Stimulated activated CD8-positive, alpha-beta memory T cell treated with anti-CD3 and anti-CD28 coated beads, Interleukin-4, amount 100 ng/mL, for 24 hours (primary cell): ENCODE measurements at regions not wholly inside any gene's neighbourhood (a gene's known extent, or its start where the extent isn't known, plus 50 kb on each side); places are given as distances from the start of the nearest gene placed in this dataset.

Source experiments
- DNase-seq: peaks from one replicate; pipeline ENCODE4 v3.0.0-alpha.2; 2020; ENCODE audit warnings: low read depth

DNA sequence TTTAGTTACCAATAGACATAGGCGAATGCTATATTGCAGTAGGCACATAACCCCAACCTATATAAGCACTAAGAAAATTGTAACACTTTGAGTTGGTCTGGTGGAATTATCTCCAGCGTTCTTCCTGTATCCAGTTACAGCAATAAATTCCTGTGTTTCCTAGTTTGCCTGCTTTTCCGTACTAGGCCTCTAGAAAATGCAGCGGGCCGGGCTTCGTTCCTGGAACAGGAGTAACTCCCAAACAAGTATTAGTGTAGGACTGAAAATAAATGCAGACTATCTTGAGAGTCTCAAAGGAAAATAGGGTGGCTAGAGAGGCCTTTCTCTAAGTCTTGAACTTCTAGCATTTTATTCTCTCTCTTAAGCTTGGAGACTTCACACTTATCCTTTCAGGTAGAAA is 159.8 kb downstream of the OR13H1 start:
- no peak for DNase-seq

DNA sequence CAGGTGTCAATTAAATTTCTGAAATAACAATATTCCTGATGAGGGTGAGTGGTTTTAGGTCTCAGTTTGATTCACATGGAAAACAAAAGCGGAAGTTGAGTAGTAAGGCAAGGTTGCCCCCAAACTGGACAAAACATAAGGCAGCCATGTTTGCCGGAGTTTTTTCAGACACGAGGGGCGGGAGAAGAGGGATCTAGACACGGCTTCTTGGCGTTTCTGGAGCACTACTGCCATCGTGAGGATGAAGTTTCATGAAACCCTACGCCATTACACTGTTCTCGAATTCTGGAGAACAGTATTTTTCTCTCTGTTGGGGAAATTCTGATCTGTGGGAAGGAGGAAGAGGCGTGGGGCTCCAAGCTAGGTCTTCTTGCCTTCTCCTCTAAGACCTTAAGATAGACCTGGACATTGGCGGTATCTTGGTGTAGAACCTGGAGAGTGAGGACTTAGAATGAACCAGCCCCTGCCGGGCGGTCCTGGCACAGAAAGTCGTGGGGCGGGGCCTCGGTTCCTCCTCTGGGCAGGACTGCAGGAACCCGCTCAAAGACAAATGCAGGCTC is 160.3 kb downstream of the OR13H1 start:
- DNase-seq = peak; percentile 78

DNA sequence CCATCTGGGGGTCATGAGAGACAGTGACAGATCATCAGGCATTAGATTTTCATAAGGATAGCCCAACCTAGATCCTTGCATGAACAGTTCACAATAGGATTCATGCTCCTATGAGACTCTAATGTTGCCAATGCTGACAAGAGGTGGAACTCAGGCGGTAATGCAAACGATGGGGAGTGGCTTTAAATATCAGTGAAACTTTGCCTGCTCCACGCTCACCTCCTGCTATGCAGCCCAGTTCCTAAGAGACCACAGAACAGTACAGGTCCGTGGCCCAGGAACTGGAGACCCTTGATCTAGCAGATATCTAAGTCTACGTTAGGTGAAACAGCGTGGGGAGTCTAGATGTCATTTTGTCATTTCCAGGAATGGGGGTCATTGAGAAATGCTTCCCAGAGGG is 165.7 kb downstream of the OR13H1 start:
- DNase-seq = no peak

DNA sequence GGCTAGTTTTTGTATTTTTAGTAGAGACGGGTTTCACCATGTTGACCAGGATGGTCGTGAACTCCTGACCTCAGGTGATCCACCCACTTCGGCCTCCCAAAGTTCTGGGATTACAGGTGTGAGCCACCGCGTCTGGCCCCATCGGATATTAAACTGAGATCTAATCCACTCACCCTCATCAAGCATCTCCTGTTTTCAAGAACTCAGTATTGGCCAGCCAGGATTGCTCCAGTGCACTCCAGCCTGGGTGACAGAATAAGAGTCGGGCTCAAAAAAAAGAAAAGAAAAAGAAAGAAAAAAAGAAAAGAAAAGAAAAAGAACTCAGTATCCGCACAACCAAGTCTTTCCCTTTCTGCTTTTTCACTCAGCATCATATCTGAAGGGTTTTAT is 167.6 kb downstream of the OR13H1 start:
- DNase-seq = no peak

DNA sequence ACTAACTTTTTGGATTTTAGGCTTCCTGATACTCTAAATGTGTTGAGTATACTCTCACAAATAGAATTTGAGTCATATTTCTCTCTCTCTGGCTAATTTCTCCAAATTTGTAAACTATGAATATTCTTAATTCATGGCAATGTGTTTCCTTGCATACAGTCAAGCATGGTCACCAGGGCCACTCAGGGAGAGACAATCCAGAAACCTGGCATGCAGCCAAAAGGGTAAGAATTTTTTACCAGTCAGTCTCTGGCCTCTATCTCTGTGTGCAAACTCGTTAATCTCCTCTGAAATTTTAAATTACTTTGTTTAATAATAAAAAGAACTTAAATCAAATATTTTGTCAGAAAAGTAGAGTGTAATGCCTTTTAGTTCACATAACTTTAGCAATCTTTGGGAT is 179.8 kb downstream of the OR13H1 start:
- DNase-seq = no peak

DNA sequence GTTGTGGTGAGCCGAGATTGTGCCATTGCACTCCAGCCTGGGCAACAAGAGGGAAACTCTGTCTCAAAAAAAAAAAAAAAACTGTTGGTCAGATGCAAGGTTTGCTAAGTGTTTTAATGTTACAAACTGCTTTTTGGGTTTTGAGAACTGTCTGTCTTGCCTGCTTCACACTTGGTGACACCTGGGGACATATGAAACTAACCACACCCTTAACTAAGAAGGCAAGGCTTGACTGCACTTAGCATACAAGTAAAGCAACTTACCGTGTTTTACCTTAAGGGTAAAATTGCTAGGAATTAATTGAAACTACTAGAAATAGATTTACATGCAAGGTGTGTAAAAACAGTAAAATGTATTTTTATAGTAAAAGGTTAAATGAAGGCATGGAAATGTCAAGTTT is 180.4 kb downstream of the OR13H1 start:
- DNase-seq = no peak

DNA sequence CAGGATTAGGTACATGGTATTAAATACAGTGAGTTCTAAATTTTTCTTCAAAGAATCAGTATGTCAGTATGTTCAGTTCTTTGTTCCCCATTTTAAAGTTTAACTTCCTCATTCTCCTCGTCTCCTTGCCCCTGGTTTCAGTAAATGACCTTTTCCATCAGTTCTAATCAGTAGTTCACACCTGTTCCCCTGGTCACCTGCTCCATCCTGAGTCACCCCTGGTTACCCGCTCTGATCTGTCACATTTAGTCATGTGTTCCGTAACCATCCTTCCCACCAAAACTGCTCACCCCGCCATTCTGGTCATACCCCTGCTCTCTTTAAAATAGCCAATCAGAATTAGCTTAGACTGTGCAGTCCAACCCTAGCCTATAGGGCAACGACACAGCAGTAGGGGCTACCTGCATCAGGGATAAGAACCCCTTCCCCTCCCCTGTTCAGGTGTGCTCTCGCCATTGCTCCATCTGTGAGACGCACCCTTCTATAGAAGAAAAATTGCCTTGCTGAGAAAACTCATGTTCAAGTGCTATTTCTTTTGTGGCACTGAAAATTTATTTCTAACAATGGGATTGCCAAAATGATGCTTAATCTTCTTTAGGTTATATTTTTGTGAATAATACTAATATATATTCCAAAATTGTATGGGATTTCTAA is 181.3 kb downstream of the OR13H1 start:
- DNase-seq = no peak

DNA sequence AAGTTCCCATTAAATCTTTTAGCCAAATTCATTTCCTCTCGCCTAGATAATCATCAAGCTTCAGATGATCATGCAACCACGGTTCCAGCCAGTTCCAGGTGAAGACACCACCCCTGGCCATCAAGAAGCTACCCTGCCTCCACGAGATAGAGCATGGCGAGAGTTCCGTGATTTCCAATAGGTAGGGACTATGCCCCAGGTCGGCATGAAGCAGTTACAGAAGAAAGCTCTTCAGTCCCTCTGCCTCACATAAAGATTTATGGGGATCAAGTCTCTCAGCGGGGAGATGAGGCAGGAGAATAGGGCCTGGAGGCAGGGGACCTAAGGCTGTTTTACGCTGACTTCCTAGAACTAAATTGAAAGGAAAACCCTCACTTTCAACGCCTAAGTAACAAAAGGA is 183.9 kb downstream of the OR13H1 start:
- DNase-seq = no peak

DNA sequence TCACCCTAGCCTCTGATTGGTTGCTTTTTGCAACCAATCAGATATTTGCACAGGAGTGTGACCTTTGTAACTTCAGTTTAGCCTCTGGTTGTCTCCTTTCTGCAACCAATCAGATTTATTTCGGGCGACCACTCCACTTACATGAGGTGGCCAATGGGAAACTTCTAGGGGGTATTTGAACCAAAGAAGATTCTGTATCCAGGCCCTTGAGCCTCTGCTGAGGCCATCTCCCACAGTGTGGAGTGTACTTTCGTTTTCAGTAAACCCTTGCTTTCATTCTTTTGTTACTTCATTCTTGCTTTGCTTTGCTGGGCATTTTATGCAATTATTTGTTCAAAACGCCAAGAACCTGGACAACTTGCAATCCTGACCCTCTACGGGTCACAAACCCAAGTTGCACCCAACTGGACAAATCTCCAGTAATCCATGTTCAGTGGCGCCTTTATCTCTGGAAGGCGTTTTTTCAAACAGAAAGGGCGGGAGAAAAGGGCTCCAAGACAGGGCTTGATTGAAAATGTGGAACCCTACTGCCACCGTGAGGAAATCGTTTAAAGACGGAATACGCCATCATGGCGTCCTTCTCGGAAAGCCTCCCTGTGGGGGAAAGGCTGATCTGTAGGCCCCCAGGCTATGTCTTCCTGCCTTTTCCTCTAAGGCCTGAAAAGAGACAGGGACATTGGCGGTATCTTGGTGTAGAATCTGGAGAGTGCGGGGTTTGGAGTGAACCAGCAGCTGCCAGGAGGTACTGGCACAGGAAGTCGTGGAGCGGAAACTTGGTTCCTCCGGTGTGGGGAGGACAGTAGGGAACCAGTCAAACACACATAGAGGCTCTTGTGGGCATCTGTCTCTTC is 184.6 kb downstream of the OR13H1 start:
- DNase-seq = peak; percentile 49

DNA sequence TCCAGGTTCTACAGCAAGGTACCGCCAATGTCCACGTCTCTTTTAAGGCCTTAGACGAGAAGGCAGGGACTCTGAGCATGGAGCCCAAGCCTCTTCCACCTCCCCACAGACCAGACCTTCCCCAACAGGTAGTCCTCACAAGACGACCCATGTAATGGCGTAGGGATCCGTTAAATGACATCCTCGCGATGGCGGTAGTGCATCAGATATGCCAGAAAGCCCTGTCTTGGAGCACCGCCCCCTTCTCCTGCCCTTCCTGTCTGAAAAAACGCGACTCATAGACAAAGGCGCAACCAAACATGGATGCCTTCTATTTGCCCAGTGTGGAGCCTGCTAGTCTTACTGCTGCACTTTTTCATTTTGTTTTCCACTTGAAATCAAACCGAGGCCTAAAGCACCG is 185.4 kb downstream of the OR13H1 start:
- peak; percentile 58 for DNase-seq

DNA sequence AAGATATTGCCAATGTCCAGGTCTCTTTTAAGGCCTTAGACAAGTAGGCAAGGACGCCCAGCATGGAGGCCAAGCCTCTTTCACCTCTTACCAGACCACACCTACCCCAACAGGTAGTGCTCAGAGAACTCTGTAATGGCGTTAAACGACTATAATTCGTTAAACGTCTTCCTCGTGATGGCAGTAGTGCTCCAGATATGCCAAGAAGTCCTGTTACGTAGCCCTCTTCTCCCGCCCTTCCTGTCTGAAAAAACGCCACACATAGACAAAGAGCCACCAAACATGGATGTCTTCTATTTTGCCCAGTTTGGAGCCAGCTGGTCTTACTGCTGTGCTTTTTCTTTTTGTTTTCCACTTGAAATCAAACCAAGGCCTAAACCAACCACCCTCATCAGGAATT is 190.7 kb downstream of the OR13H1 start:
- DNase-seq = peak; percentile 35

DNA sequence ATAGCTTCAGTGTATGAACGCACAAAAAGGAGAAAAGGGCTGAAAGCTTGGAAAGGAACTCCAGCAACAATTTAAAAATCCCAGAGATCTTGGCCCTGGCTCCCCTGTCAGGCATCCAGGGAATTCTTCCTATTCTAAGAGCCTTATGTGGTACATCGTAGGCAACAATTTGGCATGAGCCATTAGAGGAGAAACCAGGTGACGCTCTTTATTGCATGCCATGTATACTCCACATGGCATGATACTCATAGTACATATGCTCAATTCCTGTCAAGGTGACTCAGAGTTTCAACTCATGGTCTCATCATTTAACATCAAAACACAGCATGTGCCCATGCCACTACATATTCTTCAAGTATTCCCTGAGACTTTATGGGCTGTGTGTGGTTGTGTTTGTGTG is 191.3 kb downstream of the OR13H1 start:
- DNase-seq = no peak

DNA sequence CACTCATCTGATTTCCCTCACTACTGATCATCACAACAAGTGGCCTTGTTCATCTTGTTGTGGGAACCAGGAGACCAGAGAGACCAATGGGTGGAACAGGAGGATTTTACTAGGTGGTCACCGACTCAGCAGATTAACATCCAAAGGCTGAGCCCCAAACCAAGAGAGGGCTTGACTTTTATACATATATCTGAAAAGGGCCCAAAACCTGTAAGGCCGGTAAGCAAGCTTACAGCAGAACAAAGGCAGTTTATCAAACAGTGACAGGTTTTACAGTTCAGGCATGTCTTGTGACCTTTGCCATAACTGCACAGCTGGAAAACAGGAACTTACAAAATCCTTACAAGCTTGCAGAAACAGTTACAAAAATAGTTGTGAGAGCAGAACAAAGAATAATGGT is 195.9 kb downstream of the OR13H1 start:
- no peak for DNase-seq

DNA sequence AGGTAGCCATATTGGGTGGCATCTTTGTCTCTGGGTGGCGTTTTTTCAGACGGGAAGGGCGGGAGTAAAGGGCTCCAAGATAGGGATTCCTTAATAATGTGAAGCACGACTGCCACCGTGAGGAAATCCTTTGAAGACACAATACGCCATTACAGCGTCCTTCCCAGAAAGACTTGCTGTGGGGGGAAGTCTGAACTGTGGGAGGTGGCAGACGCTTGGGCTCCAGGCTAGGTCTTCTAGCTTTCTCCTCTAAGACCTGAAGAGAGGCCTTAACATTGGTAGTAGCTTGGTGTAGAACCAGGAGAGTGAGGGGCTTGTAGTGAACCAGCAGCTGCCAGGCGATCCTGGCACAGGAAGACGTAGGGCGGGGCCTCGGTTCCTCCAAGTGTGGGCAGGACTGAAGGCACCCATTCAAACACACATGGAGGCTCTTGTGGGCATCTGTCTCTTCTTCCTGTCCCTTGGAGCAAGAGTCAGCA is 197.3 kb downstream of the OR13H1 start:
- peak; percentile 60 for DNase-seq

DNA sequence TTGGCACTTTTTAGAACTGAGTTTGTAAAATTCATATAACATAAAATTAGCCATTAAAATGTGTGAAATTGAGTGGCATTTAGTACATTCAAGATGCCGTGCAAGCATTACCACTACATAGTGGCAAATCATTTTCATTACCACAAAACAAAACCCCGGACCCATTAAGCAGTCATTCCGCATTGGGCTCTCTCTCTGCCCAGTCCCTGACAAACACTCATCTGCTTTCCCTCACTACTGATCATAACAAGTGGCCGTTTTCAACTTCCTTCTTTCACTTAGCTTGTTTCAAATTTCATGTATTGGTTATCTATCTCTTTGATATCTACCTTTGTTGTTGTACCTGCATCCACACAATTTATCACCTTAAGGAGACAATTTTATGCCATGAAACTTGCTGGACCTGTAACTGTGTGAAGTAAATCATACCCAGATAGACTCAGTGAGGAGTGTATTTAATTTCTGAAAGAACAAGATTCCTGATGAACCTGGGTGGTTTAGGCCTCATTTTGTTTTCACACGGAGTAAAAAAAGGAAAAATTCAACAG is 202.1 kb downstream of the OR13H1 start:
- no peak for DNase-seq

DNA sequence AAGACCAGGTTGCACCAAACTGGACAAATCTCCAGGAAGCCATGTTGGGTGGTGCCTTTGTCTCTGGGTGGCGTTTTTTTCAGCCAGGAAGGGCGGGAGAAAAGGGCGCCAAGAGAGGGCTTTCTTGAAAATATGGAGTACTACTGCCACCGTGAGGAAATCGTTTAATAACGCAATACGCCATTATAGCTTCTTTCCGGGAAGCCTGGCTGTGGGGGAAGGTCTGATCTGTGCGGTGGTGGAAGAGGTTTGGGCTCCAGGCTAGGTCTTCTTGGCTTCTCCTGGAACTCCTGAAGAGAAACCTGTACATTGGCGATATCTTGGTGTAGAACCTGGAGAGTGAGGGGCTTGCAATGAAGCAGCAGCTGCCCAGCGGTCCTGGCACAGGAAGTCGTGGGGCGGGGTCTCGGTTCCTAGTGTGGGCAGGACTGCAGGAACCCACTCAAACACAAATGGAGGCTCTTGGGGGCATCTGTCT is 202.7 kb downstream of the OR13H1 start:
- DNase-seq = peak; percentile 55

DNA sequence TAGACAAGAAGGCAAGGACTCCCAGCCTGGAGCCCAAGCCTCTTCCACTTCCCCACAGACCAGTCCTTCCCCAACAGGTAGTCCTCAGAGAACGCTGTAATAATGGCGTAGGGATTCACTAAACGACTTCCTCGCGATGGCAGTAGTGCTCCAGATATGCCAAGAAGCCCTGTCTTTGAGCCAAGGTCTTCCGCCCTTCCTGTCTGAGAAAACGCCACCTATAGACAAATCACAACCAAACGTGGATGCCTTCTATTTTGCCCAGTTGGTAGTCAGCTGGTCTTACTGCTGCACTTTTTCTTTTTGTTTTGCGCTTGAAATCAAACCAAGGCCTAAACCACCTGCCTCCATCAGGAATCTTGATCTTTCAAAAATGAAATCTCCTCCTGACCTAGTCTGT is 203.3 kb downstream of the OR13H1 start:
- DNase-seq = peak; percentile 37

DNA sequence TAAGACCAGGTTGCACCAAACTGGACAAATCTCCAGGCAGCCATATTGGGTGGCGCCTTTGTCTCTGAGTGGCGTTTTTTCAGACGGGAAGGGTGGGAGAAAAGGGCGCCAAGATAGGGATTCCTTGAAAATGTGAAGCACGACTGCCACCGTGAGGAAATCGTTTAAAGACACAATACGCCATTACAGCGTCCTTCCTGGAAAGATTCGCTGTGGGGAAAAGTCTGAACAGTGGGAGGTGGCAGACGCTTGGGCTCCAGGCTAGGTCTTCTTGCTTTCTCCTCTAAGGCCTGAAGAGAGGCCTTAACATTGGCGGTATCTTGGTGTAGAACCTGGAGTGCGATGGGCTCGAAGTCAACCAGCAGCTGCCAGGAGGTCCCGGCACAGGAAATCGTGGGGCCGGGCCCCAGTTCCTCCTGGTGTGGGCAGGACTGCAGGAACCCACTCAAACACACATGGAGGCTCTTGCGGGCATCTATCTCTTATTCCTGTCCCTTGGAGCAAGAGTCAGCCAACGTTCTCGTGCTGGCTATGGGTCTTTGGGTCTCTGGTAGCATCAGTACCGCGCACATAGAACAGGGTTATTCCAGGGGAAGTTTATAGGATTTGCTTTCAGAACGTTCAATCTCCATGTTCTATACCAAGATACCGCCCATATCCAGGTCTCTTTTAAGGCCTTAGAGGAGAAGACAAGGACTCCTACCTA is 208.8 kb downstream of the OR13H1 start:
- DNase-seq = peak; percentile 48

DNA sequence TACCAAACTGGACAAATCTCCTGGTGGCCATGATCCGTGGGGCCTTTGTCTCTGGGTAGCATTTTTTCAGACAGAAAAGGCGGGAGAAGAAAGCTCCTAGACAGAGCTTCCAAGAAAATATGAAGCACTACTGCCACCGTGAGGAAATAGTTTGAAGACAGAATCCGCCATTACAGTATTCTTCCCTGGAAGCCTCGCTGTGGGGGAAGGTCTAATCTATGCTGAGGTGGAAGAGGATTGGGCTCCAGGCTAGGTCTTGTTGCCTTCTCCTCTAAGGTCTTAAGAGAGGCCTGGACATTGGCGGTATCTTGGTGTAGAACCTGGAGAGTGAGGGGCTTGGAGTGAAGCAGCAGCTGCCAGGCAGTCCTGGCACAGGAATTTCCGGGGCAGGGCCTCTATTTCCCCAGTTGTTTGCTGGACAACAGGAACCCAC is 218.9 kb downstream of the OR13H1 start:
- DNase-seq = no peak

DNA sequence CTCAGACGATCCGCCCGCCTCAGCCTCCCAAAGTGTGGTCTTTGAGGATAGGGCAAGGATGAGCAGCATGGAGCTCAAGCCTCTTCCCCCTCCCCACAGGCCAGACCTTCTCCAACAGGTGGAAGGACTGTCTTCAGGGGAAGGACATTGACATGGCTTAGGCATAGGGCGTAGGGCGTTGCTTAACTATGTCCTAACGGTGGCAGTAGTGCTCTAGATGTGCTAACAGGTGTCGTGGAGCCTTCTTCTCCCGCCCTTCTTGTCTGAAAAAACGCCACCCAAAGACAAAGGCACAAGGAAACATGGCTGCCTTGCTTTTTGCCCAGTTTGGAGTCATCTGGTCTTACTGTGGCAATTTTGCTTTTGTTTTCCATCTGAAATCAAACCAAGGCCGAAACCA is 219.8 kb downstream of the OR13H1 start:
- peak; percentile 56 for DNase-seq

DNA sequence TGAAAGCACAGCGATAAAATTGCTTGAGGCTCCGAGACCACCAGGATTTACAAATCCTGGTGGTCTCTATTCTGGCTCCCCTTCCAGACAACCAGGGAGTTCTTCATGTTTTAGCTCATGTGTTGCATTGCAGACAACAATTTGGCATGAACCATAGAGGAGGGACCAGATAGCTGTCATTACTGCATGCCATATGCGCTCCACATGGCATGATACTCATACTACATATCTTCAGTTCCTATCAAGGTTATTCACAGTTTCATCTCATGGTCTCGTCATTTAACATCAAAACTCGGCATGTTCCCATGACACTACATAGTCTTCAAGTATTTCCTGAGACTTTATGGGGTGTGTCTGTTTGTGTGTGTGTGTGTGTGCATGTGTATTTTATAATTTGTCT is 220.3 kb downstream of the OR13H1 start:
- no peak for DNase-seq
